ENCODE measurements at regions not wholly inside any gene's neighbourhood (a gene's known extent, or its start where the extent isn't known, plus 50 kb on each side); places are given as distances from the start of the nearest gene placed in this dataset.

DNA sequence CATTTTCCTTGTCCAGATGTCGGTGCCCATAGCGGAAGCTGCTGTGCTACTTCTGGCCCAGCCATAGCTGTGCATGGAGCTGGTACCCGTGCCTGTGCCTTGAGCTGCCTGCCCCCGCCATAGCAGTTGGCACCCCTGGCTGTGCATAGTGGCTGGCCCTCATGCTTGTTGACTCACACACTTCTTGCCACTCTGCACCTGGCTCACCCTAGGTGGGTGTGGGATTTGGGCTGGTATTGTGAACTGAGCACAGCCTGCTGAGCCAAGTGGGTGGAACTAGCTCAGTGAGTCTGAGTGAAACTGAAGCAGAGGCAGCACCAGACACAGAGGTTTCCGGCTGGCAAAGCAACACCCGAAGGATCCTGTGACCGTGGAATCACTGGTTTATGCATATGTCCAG lies 689.5 kb upstream of the EYS start:
- TF ChIP-seq, protein P1, sequence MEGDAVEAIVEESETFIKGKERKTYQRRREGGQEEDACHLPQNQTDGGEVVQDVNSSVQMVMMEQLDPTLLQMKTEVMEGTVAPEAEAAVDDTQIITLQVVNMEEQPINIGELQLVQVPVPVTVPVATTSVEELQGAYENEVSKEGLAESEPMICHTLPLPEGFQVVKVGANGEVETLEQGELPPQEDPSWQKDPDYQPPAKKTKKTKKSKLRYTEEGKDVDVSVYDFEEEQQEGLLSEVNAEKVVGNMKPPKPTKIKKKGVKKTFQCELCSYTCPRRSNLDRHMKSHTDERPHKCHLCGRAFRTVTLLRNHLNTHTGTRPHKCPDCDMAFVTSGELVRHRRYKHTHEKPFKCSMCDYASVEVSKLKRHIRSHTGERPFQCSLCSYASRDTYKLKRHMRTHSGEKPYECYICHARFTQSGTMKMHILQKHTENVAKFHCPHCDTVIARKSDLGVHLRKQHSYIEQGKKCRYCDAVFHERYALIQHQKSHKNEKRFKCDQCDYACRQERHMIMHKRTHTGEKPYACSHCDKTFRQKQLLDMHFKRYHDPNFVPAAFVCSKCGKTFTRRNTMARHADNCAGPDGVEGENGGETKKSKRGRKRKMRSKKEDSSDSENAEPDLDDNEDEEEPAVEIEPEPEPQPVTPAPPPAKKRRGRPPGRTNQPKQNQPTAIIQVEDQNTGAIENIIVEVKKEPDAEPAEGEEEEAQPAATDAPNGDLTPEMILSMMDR (conservative IDR thresholded peaks at IDR 0.05): no peak
- no peak for TF ChIP-seq EZH2 (IDR thresholded peaks at IDR 0.05; ENCODE audit: low read depth)

Measured in PC-9 (cell line).